Fibroblast of skin of right quadriceps (primary cell): ENCODE measurements at regions not wholly inside any gene's neighbourhood (a gene's known extent, or its start where the extent isn't known, plus 50 kb on each side); places are given as distances from the start of the nearest gene placed in this dataset.

Experiments
- DNase-seq: peaks from one replicate; pipeline ENCODE4 v3.0.0-alpha.2; 2013

GRCh38 chr11:87405356-87405755 is 367.6 kb downstream of the TMEM135 start:
- DNase-seq = no peak

GRCh38 chr11:87401653-87402052 is 363.9 kb downstream of the TMEM135 start:
- DNase-seq = no peak

- DNase-seq = no peak
Observed at GRCh38 chr11:87399341-87399740, 361.6 kb downstream of the TMEM135 start.

DNA sequence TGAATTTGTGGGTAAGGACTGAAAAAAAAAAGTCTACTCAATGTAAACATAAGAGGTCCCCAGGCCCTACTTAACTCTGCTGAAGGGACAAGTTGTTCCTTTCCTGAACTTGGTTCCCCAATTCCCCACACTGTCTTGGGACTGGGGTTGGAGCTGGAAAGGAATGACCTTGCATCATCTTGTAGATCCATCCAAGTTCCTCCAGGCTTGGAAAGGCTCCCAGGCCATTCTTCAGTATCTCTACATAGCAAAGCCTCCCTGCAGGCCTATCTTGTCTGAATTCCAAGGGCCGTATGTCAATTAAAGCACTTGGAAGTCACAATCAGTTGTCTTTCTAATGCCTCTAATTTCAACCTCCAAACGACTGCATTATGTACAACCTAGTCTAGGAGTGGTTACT is 361.2 kb downstream of the TMEM135 start:
- no peak for DNase-seq

- DNase-seq = no peak
Observed at GRCh38 chr11:87397011-87397865, 359.5 kb downstream of the TMEM135 start.

DNA sequence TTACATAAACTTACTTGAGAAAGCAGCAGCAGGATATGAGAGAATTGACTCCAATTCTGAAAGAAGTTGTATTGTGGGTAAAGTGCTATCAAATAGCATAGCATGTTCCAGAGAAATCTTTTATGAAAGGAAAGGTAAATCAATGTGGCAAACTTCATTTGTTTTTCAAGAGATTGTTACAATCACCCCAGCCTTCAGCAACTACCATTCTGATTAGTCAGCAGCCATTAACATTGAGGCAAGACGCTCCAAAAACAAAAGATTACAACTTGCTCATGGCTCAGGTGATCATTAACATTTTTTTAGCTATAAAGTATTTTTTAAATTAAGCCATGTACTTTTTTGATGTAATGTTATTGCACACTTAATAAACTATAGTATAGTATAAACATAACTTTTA is 357.2 kb downstream of the TMEM135 start:
- DNase-seq = no peak

- DNase-seq = no peak
Observed at GRCh38 chr11:87392665-87393064, 354.9 kb downstream of the TMEM135 start.

GRCh38 chr11:87391496-87391895 is 353.8 kb downstream of the TMEM135 start:
- no peak for DNase-seq

- DNase-seq = no peak
Observed at GRCh38 chr11:87384078-87384729, 346.5 kb downstream of the TMEM135 start.

DNA sequence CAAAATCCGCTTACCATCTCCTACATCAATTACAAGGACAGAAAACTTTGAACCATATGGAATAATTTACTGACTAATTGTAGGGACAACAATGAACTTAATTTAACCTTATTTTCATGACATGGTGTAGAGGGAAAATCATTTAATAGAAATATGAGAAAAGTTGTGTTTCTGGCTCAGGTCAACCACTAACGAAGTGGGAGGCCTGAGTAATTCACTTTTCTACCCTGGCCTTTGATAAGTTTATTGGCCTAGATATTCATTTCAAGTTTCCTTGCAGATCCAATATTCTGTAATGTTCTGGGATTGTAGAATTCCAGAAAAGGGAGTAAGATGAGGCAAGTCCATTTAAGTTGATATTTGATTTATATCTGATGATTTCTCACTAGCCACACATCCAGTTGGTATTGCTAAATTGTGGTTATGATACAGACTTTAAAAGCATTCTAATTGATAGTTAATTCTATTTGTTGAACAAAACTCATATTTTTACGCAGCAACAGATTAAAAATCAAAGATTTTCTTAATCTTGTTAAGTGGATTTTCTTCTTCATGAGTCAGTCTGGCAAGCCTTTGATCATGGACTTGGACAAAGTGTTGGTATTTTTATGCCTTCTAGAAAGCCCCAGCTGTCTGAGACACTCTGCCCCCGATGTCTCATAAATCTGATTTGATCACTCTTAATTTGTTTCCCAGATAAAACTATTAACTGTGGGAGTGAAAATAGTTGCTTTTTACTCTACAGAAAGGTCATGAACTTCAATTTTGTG is 336.5 kb downstream of the TMEM135 start:
- DNase-seq = no peak
